GM19324 (cell line): ENCODE measurements at regions not wholly inside any gene's neighbourhood (a gene's known extent, or its start where the extent isn't known, plus 50 kb on each side); places are given as distances from the start of the nearest gene placed in this dataset.

ENCODE experiments used
- ATAC-seq: cut with Tn5 transposase; IDR thresholded peaks from one replicate; pipeline ENCODE4 v1.9.1; 2021; ENCODE audit warnings: mild to moderate bottlenecking, moderate library complexity; ENCODE audit not compliant: unreplicated experiment, low FRiP score

DNA sequence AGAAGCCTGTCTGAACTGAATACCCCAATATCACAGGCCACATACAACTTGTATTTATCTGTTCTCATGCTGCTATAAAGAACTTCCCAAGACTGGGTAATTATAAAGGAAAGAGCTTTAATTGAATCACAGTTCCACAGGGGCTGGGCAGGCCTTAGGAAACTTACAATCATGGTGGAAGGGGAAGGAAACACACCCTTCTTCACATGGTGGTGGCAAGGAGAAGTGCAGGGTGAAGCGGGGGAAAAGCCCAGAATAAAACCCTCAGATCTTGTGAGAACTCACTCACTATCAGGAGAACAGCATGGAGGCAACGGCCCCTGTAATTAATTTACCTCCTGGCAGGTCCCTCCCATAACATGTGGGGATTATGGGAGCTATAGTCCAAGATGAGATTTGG lies 50.3 kb upstream of the FNDC1 start:
- ATAC-seq = no peak

DNA sequence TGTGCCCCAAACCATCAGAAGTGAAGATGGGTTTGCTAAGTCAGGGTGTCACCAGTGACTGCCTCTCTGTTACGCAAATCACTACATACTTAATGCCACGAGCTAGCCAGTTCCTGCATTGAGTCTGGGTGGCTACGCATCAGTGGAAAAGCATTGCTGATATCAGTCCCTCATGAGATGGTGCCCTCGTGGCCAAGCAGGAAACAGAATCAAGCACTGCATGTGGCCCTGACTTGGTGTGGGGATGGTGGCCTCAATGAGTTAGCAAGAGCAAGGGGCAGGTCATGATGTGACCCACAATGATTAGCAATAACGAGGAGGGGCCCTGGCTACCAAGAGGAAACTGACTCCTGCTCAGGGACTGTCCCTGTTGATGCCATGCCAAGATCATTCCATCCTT lies 51.6 kb upstream of the FNDC1 start:
- no peak for ATAC-seq

DNA sequence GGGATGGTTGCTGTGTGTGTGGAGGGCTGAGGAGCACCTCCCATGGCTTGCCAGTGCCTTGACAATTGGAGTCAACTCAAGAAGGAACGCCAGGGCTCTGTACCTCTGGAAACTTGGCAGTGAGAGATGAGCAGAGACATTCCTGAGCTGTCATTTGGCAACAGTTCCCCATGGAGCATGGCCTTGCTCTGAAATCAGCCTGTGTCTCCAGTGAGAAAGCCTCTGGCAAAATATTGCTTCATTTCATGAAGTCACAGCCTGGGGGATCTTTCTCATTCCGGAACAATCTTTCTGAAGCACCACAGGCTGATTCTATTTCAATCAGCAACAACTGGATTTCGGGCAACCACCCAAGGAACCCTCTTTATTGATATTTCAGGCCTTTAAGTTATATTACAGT lies 52.2 kb upstream of the FNDC1 start:
- no peak for ATAC-seq

DNA sequence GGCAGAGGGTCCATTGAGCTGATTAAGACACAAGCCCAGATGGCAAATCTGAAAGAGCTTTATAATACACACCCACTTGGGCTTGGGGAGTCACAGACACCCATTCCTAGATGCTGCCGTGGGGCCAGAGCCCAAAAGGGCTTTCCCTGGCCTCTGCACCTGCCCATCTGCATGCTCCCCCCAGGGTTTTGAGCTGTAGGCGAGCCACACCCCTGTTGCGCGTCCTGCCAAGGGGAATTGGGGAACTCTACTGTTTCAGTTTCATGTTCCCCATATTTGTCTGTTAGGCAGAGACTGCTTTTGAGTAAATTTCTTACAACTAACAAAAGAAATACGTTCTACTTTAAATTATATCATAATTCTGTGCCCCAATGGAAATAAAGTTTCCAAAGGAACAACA lies 52.9 kb upstream of the FNDC1 start:
- no peak for ATAC-seq

DNA sequence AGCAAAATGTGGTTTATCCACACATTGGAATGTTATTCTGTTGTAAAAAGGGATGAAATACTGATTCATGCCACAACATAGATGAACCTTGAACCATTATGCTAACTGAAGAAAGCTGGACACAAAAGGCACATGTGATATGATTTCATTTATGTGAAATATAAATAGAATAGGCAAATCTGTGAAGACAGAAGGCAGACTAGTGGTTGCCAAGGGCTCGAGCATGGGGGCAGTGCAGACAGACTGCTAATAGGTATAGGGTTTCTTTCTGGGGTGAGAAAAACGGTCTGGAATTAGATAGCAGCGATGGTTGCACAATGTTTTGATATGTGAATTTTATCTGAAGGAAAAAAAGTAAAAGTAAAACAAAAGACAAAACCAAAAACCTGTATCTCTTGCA lies 54.6 kb upstream of the FNDC1 start:
- no peak for ATAC-seq

DNA sequence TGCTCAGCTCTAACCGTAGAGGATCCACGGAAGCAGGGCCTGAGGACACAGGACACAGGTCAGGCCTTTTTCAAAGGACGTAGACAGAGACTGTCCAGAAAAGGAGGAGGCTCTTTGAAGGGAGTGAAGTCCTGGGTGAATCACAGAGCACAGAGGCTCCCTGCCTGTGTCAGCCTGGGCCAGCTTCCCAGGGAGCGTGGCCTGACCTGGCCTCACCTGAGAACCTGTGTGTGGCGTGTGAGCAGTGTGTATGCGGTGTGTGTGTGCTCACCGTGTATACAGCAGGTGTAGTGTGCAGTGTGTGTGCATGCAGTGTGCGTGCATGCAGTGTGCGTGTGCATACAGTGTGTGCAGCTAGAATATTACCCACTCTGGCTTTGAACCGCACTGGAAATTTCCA lies 56.0 kb upstream of the FNDC1 start:
- ATAC-seq = no peak

DNA sequence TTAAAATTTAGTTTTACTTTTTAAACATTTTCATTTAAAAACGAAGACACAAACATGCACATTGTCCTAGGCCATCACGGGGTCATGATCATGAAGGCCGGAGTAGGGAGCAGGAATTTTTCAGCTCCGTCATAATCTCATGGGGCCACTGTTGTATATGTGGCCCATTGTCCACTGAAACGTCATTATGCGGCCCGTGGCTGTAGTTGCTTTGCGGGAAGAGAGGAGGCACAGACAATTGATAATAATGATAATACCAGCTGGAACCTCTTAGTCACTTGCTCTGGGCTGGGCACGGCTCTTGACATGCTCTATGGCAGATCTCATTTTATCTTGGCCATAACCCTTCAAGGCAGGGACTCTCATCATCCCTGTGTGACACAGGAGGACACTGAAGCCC lies 56.5 kb upstream of the FNDC1 start:
- no peak for ATAC-seq

DNA sequence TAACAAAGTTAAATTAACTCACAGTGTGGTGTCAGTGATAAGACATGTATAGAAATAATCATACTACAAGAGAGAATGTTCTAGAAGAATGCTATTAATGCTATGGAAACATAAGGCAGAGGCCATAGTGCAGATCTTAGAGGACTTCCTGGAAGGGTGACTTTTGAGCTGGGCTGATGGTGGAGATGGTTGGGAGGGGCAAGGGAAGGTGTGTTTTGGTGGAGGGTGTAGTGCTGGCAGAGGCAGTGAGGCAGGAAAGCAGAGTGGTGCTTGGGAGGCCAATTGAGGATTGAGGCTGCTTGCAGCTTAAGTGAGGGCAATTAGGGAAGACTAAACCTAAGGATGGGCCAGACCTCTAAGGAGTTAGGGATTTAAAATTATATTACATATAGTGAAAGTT lies 58.5 kb upstream of the FNDC1 start:
- ATAC-seq = no peak

DNA sequence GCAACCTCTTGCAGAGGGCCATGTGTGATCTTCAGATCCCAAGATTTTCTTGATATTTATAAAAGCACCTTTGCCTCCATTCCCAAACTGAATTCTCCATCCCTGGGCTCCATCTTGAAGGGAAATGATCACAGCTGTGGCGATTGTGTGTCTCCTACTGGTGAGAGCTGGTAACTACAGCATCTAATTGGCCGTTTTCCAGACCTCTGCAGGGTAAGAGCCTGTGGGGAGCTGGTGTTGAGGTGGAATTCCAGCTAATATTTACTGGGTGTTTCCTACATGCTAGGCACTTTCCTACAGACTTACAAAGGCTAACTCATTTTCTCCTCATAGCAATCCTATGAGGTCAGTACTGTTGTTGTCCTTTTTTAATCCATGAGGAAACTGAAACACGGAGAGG lies 59.2 kb upstream of the FNDC1 start:
- no peak for ATAC-seq

DNA sequence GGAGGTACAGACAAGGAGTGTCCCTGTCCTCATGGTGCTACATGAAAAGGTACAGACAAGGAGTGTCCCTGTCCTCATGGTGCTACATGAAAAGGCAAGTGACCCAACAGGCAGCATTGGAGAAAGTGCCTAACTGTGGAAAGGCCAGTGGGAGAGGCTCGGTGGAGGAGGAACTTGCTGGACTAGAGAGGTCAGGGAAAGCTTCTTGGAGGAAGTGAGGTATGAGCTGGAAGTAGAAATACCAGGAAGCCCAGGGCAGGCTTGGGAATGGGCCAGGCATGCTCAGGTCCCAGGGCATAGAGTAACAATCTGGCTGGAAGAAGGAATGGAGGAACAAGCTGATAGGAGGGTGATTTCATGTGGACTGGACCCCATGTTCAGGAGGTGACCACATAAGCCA lies 59.8 kb upstream of the FNDC1 start:
- ATAC-seq = no peak

DNA sequence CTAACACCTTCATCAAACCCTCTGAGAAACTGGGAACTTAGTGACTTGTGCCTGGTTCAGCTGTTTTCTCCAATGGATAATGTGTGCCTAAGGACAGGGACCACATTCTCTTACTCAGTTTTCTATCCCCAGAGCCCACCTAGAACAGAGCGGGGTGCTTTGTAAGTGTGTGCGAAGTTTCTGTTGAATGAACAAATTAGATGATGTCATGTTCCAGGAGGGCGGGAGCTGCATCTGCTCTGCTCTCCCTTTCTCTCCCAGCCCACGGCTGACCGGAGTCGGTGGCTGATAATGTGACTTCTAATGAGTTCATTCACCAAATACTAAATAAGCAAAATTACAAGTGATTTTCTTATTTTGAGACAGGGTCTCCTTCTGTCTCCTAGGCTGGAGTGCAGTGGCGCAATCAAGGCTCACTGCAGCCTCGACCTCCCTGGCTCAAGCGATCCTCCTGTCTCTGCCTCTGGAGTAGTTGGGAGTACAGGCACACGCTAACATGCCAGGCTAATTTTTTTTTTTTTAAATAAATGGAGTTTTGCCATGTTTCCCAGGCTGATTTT lies 60.7 kb upstream of the FNDC1 start:
- ATAC-seq = no peak

DNA sequence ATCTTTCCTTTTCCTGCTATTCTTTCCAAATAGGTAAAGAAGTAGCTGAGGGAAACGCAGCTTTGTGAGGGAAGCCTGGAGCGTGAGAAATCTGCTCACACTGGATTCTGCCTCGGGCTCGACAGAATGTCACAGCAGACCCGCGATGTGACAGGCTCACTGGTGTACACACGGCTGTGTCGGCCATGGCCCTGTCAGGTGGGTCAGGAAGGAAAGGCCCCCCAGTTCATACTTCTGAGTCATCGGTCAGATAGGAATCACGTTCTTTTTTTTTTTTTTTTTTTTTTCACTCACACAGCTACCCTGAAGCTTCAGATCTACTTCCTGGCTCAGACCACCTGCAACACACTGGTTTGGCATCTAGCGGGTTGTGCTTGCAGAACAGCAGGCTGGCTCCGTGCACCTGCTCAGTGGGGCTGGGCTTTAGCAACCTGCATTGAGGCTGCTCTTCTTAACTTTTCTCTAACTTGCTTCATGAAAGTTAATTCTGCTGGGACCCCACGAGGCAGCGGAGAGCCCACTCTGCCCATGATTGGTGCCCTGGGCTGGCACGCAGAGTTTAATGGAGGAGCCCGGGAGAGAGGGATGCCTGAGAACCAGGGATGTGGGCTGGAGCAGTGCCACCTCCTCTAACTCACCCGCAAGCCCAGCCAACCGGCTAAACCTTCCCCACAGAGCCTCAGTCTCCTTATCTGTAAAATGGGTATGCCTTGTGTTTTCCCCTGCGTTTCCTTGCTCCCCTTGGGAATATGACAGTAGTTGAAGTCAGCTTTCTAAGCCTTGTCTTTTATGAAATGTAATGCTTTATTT lies 61.5 kb upstream of the FNDC1 start:
- ATAC-seq = no peak

DNA sequence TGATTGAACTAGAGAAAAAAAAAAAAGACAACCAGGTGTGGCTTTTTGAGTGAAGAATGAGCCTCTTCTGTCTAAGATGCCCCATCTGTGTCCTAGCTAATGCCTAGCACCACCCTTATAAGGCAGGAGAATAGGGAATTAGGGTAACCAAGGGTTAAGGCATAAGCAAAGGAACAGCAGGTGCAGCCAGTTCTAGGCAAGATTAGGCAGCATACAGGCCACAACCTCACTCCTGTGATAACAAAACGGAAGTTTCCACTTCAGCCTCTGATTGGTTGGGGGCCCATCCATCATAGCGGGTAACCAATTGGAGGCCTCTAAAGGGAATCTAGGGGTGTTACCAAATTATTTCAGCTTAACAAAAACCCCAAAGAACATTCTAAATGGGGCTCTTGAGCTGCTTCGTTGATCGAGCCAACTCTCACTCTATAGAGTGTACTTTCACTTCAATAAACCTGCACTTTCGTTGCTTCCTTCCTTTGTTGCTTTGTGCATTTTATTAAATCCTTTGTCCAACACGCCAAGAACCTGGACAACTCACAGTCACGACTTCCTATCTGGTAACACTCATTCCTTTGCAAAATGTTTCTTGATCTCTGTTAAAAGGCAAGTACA lies 61.9 kb upstream of the TAGAP start:
- peak; percentile 89 for ATAC-seq

DNA sequence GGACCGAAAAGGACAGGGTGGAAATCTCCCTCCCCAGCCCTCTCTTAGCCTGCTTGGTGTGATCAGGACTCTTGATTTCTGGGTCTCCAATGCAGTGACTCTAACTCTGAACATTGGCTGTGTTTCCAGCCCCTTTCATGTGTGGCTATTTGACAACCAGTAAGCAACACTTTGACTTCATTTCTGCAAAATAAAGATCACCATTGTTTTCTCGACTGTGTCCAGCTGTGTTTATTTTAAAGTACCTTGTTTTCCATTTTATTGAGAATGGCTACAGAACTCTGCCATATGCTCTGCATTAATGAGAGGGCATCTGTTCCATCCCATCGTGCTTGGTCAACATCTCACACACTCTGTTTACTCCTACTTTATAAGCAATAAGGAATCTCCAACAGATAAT lies 60.9 kb upstream of the TAGAP start:
- ATAC-seq = no peak

DNA sequence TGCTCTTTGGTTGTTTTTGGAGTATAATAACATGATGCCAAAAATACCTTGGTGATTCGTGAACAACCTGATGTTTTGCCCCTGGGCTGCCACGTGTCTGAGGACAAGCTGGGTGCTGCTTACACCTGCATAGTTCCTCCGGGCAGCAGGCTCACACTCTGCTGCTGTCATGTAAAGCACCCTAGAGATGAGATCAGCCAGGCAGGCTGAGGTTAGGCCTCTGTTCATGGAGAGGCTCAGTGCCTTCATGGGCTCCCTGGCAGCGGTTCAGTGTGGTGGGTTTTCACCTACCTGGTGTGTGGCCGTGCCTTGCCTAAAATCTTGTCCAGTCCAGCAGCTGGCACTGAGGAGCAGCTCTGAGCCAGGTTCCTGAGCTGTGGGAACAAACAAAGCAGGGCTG lies 60.1 kb upstream of the TAGAP start:
- ATAC-seq = no peak

DNA sequence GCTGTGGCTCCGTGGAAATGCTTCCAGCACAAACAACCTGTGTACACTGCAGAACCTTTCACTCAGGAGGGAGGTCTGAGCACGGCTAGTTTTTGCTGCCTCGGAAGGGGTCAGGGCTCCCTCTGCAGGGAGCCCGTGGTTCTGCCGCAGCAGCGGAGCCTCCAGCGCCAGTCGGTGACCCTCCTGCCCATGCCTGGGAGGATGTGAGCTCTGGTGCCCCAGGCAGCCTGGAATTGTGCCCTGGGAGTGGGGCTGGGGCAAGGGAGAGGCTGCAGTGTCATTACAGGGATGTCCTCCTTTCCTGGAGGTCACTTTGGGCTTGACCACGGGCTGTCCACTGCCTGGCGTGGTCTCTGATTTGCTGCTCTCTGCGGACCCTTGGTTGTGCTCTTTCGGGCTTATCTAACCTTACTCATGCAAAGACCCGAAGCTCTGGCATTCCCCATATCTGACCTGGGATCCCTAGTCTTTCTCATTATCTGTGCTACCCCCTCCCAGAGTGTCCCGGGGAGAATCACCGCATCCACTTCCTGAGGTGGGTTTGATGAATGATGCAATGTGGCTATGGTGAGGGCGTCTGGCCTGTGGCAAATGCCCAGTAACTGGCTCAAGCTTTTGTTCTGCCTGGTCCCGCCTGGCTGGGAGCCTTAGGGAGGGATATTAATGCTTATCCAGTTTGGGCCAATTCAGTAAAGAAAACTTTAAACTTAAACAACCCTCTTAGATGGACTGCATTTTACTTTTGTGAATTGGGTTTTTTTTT lies 59.6 kb upstream of the TAGAP start:
- peak; percentile 45 for ATAC-seq

DNA sequence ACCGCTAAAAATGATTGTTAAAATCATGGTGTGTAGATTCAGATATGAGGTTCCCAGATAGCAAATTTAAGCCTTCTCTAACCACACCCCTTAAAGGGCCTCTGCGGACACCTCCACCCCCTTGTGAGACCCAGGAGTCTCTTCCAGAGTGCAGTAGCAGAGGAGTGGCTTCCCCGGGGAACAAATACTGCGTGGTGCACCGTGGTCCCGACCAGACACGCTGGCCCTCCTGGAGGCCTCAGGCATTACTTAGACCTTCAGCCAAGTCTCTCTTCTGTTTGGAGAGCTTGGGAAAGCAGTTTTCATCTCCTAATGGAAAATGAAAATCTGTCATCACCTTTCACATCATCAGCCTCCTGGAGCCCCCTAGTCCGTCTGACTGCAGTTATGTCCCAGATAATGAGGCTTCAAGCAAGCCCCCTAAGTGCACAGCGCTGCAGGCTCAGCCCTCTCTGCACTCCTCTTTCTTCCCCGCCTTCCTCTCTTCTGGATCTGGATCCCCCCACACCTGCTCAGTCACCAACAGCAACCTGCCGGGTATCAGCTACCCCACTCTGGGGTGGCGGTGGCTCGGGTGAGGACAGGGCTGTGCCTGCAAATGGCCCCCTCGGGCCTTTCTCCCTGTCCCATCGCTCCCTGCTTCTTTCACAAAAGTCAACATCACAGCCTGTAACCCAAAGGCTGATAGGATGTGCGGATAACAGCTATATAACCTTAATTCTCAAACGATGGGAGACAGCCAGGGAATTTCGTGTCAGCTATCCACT lies 58.8 kb upstream of the TAGAP start:
- no peak for ATAC-seq

DNA sequence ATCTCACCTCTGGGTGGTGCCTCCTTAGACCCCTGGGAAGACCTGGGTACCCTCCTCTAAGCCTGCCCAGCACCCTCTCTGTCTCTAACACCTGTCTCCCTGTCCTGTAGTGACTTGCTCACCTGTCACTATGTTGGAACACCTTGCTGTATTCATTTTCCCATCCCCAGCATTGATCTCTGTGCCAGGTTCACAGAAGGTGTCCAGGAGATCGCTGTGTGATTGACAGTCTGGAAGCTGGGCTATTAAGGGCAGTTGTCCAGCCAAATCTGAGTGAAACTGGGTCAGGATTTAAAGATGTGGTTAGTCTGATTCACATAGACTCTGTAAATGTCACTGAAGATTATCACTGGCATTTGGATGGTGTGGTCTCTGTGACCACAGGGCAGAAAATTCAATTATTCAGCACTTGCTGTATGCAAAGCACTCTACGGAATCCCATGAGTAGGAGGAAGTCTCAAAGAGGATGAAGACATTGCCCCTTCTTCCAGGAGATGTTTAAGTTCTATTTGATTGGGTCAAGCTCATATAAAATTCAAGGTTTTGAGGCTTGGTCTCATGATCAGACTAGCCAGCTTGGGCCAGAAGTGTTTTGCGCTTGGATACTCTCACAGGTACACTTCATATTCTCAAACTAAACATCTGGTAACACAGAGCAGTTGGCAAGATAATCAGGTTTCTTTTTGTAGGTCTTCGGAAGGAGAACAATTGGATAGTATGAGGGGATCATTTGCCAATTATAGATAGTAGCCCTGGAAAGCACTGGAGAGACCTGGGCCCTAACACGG lies 57.8 kb upstream of the TAGAP start:
- no peak for ATAC-seq

DNA sequence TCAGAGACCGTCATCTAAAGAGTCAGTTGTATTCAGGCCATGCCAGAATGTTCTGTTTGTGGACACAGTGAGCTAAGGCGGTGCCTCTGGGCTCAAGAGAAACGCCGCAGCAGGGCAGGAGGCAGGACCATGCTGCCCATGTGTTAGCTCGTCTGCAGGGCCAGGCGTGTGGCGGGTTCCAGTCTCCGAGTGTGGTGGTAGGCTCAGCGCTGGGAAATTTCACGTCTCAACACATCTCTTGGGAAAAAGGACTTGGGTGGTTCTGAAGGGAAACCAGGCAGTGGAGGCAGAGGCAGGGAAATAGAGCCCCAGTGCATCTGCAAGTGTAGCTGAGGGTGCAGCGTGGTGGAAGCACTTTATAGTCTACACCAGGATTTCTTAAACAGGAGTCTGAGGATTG lies 56.9 kb upstream of the TAGAP start:
- no peak for ATAC-seq
